AG09309 (cell line): ENCODE measurements at regions not wholly inside any gene's neighbourhood (a gene's known extent, or its start where the extent isn't known, plus 50 kb on each side); places are given as distances from the start of the nearest gene placed in this dataset.
"Not testable (repeated sequence)": the region's sequence is repeated elsewhere in the genome, so short reads cannot be mapped to it uniquely, and the experiment has no call there.

Experiments
- DNase-seq: peaks from one replicate; pipeline ENCODE4 v3.0.0-alpha.2; 2010; ENCODE audit warnings: low read depth
- H3K4me3 ChIP-seq: 2 replicates; pipeline ENCODE4 v1.5.1; 2011; ENCODE audit warnings: mild to moderate bottlenecking, low read depth, low read length, moderate library complexity; ENCODE audit not compliant: control insufficient read depth
- CTCF ChIP-seq: IDR thresholded peaks from 2 replicates; pipeline ENCODE4 v1.5.1; 2011; ENCODE audit warnings: mild to moderate bottlenecking, low read depth, low read length, inconsistent platforms; ENCODE audit not compliant: insufficient read depth, control insufficient read depth; ENCODE audit errors: missing control alignments

DNA sequence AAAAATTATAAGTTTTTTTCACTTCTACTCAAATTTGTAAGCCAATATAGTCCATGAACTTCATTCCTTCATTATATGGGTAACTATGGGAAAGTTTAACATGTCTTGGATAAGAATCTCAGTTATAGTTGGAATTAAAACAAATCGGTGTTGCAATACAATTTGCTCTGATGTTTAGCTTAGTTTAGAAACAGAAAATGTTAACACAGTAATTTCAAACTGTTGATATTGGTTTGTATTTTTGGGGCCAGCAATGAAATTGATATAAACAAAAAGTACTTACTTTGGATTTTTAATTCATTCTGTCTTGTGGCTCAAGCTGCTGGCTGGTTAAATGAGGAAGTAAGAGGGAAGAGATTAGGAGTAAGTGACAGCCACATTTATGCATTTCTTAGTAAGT lies 368.5 kb upstream of the NT5C1B start:
- DNase-seq: no peak
- H3K4me3 ChIP-seq: no peak overlapping the region
- no peak for TF ChIP-seq CTCF

DNA sequence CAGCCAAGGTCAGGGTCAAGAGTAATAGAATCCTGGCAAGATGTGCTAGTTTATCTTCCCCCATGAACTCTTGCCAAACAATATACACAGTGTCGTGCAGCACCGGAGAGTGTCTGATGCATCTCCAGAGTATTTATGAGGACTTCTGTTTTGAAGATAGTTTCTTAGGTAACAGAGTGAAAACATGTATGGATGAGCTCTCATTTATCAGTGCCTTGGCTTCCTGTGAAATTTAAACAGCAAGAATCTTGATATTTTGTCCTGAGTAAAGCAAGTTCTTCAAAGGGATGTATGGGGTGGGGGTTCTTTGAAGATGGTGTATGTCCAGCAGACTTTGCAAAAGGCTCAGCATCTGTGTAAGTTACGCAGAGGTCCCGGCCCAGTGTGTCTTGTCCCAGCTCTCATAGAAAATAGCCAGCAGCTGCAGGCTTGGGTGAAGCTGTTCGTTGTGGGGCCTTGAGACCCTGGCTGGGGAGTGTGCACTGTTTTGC lies 361.0 kb upstream of the NT5C1B start:
- no peak overlapping the region for H3K4me3 ChIP-seq
- DNase-seq: peak; percentile 73
- TF ChIP-seq CTCF: no peak

- no peak for TF ChIP-seq CTCF
- no peak for DNase-seq
- H3K4me3 ChIP-seq: no peak overlapping the region
These were observed 360.5 kb upstream of the NT5C1B start for GRCh38 chr2:18949871-18950270.

DNA sequence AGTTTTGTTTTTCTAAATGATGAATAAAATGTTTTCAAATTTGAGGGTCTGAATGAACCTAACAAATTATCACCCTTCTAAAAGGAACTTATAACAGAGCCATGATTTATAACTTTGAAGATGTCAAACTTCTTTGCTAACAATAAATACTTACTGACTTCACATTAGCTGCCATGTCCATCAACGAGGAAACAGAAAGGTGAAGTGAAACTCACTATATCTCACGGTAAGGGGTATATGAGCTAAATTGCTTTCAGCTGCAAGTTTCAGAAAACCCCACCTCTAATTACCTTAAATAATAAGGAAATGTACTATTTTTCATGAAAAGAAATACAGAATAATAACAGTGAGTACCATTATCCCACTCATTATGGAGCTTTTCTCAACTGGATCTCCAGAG lies 350.8 kb upstream of the NT5C1B start:
- H3K4me3 ChIP-seq: no peak overlapping the region
- DNase-seq: no peak
- TF ChIP-seq CTCF: no peak

GRCh38 chr2:18939740-18940139 lies 350.4 kb upstream of the NT5C1B start:
- not testable (repeated sequence) for H3K4me3 ChIP-seq, DNase-seq

DNA sequence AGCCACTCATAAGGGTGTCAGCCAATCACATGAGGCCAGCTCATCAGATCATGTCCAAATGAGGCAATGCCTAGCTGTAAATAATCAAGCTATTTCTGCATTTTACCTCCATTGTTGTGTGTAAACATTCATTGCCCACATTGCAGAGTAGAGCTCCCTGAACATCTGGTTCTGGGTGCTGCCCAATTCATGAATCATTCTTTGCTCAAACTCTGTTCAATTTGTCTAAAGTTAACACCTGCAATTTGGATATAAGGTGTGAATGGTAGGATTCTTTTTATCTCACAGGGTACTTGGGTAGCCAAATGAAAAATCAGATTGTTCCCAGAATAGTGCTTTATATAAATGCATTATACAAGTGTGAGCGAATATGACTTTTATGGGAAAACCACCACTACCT lies 345.5 kb upstream of the NT5C1B start:
- no peak for TF ChIP-seq CTCF

DNA sequence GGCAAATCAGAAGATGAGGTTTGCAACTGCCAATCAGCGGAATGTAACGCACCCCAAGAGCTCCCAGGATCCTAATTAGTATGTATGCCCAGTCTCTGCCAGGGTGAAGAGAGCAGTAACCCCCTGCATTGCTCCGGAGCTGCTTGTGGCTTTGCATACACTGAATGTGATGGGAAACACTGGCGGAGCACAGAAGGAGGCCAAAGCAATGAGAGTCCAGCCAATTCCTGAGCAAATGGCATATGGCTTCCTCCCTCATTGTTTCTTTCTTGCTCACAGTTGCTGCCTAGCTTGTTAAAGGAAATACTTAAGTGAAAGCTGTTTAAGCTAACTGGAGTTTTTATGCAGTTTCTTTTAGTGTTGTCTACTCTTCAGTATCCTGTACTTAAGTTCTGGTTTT lies 343.5 kb upstream of the NT5C1B start:
- no peak for DNase-seq
- H3K4me3 ChIP-seq: no peak overlapping the region
- no peak for TF ChIP-seq CTCF

More for the DNA sequence above, 345.5 kb upstream of the NT5C1B start:
- no peak for DNase-seq
- no peak overlapping the region for H3K4me3 ChIP-seq
